ENCODE measurements at regions not wholly inside any gene's neighbourhood (a gene's known extent, or its start where the extent isn't known, plus 50 kb on each side); places are given as distances from the start of the nearest gene placed in this dataset.

DNA sequence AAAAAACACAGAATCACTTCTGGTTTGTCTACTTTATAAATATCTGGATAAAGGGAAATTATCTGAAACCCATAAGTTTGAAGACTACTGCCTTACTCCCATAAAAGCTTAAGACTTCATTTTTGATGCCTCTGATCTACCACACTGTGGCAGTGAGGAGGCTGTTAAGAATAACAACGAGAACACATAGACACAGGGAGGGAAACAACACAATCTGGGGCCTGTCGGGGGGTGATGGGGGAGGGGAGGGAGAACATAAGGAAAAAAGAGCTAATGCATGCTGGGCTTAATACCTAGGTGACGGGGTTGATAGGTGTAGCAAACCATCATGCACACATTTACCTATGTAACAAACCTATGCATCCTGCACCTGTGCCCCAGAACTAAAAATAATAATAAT, 573.7 kb downstream of the GBA3 start:
- H3K4me3 ChIP-seq (ENCODE audit: low read depth, low read length) = no peak overlapping the region
- no peak for TF ChIP-seq CTCF (IDR thresholded peaks at IDR 0.05; ENCODE audit: insufficient read depth, low read depth, low read length)
- DNase-seq (ENCODE audit: low read depth) = no peak

DNA sequence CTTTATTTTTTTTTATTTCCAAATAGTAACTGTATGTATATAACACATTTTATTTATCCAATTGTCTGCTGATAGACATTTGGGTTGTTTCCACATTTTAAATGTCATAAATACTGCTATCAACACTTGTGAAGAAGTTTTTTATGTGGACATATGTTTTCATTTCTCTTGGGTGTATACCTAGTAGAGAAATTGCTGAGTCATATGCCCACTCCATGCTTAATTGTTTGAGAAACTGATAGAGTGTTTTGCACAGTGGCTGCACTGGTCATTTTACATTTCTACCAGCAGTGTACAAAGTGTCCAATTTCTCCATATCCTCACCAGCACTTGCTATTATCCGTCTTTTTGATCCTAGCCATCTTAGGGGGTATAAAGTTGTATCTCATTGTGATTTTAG, 567.8 kb downstream of the GBA3 start:
- DNase-seq (ENCODE audit: low read depth) = no peak

DNA sequence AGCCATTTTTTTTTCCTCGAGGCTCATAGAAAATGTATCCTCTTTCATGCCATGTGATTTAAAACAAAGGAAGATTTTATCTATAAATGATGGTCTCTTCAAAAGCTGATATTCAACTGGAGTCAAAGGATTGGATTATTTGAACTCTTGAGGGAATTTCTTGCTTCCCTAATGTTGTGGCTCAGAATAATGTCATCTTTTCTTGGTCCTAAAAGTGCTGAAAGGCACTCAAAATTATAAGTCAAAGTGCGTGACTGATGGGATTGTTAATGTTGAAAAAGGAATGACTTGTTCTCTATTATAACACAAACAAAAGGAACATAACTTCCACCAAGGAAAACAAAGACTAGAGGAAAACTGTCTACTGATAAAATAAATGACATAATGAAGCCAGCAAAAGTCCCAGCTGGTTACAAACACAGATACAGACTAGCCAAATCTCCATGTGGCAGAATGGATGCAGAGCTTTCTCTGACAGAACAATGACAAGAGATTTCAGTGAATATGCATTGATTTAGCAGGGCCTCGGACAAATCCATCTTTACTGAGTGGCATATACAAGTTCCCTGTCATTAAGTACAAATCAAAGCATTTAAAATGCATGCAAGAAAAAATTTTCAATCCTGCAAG, 552.6 kb downstream of the GBA3 start:
- no peak for TF ChIP-seq CTCF (IDR thresholded peaks at IDR 0.05; ENCODE audit: insufficient read depth, low read depth, low read length)
- no peak overlapping the region for H3K4me3 ChIP-seq (ENCODE audit: low read depth, low read length)
- DNase-seq (ENCODE audit: low read depth) = no peak

More for the DNA sequence above, 567.8 kb downstream of the GBA3 start:
- H3K4me3 ChIP-seq (ENCODE audit: low read depth, low read length) = no peak overlapping the region
- TF ChIP-seq CTCF (IDR thresholded peaks at IDR 0.05; ENCODE audit: insufficient read depth, low read depth, low read length) = no peak

DNA sequence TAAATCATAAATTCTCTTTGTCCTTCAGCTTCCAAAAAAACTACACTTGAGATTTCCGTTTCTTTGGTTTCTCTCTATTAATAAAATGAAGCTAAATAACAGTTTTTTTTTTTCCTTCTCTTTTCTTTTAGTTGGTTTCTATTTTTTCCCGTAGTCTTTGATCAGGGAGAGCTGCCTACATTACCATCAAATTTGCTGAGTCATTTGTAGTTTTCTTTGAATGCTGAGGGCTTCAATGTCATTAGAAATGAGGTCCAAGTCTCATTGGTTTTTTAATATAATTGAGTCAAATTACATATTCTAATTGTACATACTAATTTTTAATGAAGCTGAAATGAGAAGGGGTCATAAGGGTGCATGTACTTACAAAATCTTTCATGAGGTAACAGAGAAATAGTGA, 550.2 kb downstream of the GBA3 start:
- DNase-seq (ENCODE audit: low read depth) = no peak

GRCh38 chr4:23241408-23241807, 548.7 kb downstream of the GBA3 start:
- no peak for DNase-seq (ENCODE audit: low read depth)
- H3K4me3 ChIP-seq (ENCODE audit: low read depth, low read length) = no peak overlapping the region
- no peak for TF ChIP-seq CTCF (IDR thresholded peaks at IDR 0.05; ENCODE audit: insufficient read depth, low read depth, low read length)

More for the DNA sequence above, 550.2 kb downstream of the GBA3 start:
- TF ChIP-seq CTCF (IDR thresholded peaks at IDR 0.05; ENCODE audit: insufficient read depth, low read depth, low read length) = no peak
- H3K4me3 ChIP-seq (ENCODE audit: low read depth, low read length) = no peak overlapping the region

GRCh38 chr4:23238848-23239247, 546.1 kb downstream of the GBA3 start:
- H3K4me3 ChIP-seq (ENCODE audit: low read depth, low read length) = no peak overlapping the region
- DNase-seq (ENCODE audit: low read depth) = no peak
- no peak for TF ChIP-seq CTCF (IDR thresholded peaks at IDR 0.05; ENCODE audit: insufficient read depth, low read depth, low read length)

GRCh38 chr4:23237771-23238170, 545.0 kb downstream of the GBA3 start:
- TF ChIP-seq CTCF (IDR thresholded peaks at IDR 0.05; ENCODE audit: insufficient read depth, low read depth, low read length) = no peak
- DNase-seq (ENCODE audit: low read depth) = no peak
- no peak overlapping the region for H3K4me3 ChIP-seq (ENCODE audit: low read depth, low read length)

Data from fibroblast of villous mesenchyme (primary cell).